ENCODE measurements at regions not wholly inside any gene's neighbourhood (a gene's known extent, or its start where the extent isn't known, plus 50 kb on each side); places are given as distances from the start of the nearest gene placed in this dataset.

DNA sequence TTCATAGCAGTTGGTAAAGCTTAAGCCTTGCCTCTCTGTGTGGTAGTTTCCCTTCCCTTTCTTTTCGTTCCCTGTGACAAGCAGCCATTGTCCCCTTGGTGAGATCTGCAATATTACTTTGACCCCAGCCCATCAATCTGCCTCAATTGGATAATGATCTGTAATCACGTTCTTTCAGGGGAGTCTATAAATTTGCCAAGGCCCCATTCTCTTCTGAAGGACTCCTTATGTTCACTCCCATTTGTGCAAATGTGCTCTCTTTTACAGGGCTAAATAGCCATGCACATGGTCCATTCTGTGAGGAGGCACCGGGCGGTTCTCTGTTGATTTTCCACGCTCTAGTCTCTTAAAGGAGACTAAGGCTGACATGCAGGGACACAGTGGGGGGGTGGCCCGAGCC, 660.4 kb upstream of the SLC35B3 start:
- TF ChIP-seq MAX (IDR thresholded peaks at IDR 0.05) (no peak), NFIC (IDR thresholded peaks at IDR 0.05) (no peak), TEAD4 (IDR thresholded peaks at IDR 0.05) (no peak), TCF12 (IDR thresholded peaks at IDR 0.05; ENCODE audit: low read depth) (no peak)
- TF ChIP-seq, protein P1, sequence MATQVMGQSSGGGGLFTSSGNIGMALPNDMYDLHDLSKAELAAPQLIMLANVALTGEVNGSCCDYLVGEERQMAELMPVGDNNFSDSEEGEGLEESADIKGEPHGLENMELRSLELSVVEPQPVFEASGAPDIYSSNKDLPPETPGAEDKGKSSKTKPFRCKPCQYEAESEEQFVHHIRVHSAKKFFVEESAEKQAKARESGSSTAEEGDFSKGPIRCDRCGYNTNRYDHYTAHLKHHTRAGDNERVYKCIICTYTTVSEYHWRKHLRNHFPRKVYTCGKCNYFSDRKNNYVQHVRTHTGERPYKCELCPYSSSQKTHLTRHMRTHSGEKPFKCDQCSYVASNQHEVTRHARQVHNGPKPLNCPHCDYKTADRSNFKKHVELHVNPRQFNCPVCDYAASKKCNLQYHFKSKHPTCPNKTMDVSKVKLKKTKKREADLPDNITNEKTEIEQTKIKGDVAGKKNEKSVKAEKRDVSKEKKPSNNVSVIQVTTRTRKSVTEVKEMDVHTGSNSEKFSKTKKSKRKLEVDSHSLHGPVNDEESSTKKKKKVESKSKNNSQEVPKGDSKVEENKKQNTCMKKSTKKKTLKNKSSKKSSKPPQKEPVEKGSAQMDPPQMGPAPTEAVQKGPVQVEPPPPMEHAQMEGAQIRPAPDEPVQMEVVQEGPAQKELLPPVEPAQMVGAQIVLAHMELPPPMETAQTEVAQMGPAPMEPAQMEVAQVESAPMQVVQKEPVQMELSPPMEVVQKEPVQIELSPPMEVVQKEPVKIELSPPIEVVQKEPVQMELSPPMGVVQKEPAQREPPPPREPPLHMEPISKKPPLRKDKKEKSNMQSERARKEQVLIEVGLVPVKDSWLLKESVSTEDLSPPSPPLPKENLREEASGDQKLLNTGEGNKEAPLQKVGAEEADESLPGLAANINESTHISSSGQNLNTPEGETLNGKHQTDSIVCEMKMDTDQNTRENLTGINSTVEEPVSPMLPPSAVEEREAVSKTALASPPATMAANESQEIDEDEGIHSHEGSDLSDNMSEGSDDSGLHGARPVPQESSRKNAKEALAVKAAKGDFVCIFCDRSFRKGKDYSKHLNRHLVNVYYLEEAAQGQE (IDR thresholded peaks at IDR 0.05; ENCODE audit: low read depth) = no peak

- TF ChIP-seq YY1 (IDR thresholded peaks at IDR 0.05; ENCODE audit: low read depth) (no peak), ZBTB7A (IDR thresholded peaks at IDR 0.05; ENCODE audit: low read depth) (no peak), MAX (IDR thresholded peaks at IDR 0.05) (no peak), TEAD4 (IDR thresholded peaks at IDR 0.05) (no peak), USF1 (IDR thresholded peaks at IDR 0.05) (no peak)
- TF ChIP-seq, protein P1 (IDR thresholded peaks at IDR 0.05; ENCODE audit: low read depth) = no peak
These were observed 659.8 kb upstream of the SLC35B3 start for GRCh38 chr6:9095137-9095536.

- no peak for TF ChIP-seq EGR1 (IDR thresholded peaks at IDR 0.05)
- TF ChIP-seq CEBPB (IDR thresholded peaks at IDR 0.05) = no peak
- no peak for TF ChIP-seq YY1 (IDR thresholded peaks at IDR 0.05; ENCODE audit: low read depth)
- TF ChIP-seq, protein P1 (IDR thresholded peaks at IDR 0.05; ENCODE audit: low read depth) = no peak
- no peak for TF ChIP-seq TCF12 (IDR thresholded peaks at IDR 0.05; ENCODE audit: low read depth)
These were observed 654.4 kb upstream of the SLC35B3 start for GRCh38 chr6:9089724-9090123.

GRCh38 chr6:9087470-9087869, 652.1 kb upstream of the SLC35B3 start:
- TF ChIP-seq TEAD4 (IDR thresholded peaks at IDR 0.05) = no peak
- TF ChIP-seq USF1 (IDR thresholded peaks at IDR 0.05) = no peak

- TF ChIP-seq TAF1 (IDR thresholded peaks at IDR 0.05; ENCODE audit: low read depth) (no peak), RAD21 (IDR thresholded peaks at IDR 0.05; ENCODE audit: low read depth) (no peak), TEAD4 (IDR thresholded peaks at IDR 0.05) (no peak), USF1 (IDR thresholded peaks at IDR 0.05) (no peak), FOXM1 (IDR thresholded peaks at IDR 0.05; ENCODE audit: borderline replicate concordance, low read depth) (no peak), NFIC (IDR thresholded peaks at IDR 0.05) (no peak), CEBPB (IDR thresholded peaks at IDR 0.05) (no peak), EGR1 (IDR thresholded peaks at IDR 0.05) (no peak), EP300 (IDR thresholded peaks at IDR 0.05; ENCODE audit: borderline replicate concordance) (no peak), YY1 (IDR thresholded peaks at IDR 0.05; ENCODE audit: low read depth) (no peak), TCF12 (IDR thresholded peaks at IDR 0.05; ENCODE audit: low read depth) (no peak), MAX (IDR thresholded peaks at IDR 0.05) (no peak), CREB1 (IDR thresholded peaks at IDR 0.05; ENCODE audit: low read depth) (no peak), ZBTB7A (IDR thresholded peaks at IDR 0.05; ENCODE audit: low read depth) (no peak)
- TF ChIP-seq, protein P1 (IDR thresholded peaks at IDR 0.05; ENCODE audit: low read depth) = no peak
These were observed 651.0 kb upstream of the SLC35B3 start for GRCh38 chr6:9086331-9086730.

All from Ishikawa (cell line).